Neural cell (in vitro differentiated cells): ENCODE measurements at regions not wholly inside any gene's neighbourhood (a gene's known extent, or its start where the extent isn't known, plus 50 kb on each side); places are given as distances from the start of the nearest gene placed in this dataset.

Experiments used
- H2AFZ ChIP-seq: fragments of 200-600, 300-800 bp; sonication (generic), shearing (Covaris generic); 2 replicates; pipeline ENCODE4 v1.6.0; 2014; ENCODE audit warnings: low read depth, mild to moderate bottlenecking, antibody characterized with exemption, low read length, moderate library complexity
- H3F3A ChIP-seq: fragments of 200-600 bp; shearing (Covaris generic); 2 replicates; pipeline ENCODE4 v1.6.1; 2016; ENCODE audit warnings: mild to moderate bottlenecking, moderate library complexity, mixed read lengths, antibody characterized with exemption, low read length; ENCODE audit not compliant: insufficient read depth, poor library complexity, severe bottlenecking
- H3K27ac ChIP-seq: fragments of 200-600, 300-800 bp; sonication (generic), shearing (Covaris generic); 2 replicates; pipeline ENCODE4 v1.5.1; 2014; ENCODE audit warnings: mild to moderate bottlenecking, low read length, moderate library complexity
- H3K27me3 ChIP-seq: fragments of 300-800, 200-600 bp; sonication (generic), shearing (Covaris generic); 2 replicates; pipeline ENCODE4 v1.6.0; 2014; ENCODE audit warnings: mild to moderate bottlenecking, low read depth, low read length, moderate library complexity; ENCODE audit not compliant: insufficient read depth
- H3K36me3 ChIP-seq: fragments of 300-800, 200-600 bp; sonication (generic), shearing (Covaris generic); 2 replicates; pipeline ENCODE4 v1.5.1; 2014; ENCODE audit warnings: mild to moderate bottlenecking, antibody characterized with exemption, low read length, moderate library complexity; ENCODE audit not compliant: insufficient read depth
- H3K4me2 ChIP-seq: fragments of 300-800, 200-600 bp; sonication (generic), shearing (Covaris generic); 2 replicates; pipeline ENCODE4 v1.6.0; 2014; ENCODE audit warnings: mild to moderate bottlenecking, low read length
- H3K4me3 ChIP-seq: fragments of 300-800, 200-600 bp; sonication (generic), shearing (Covaris generic); 2 replicates; pipeline ENCODE4 v1.5.1; 2014; ENCODE audit warnings: mild to moderate bottlenecking, low read length, moderate library complexity
- H3K79me2 ChIP-seq: fragments of 200-600 bp; shearing (Covaris generic); replicated peaks from 2 replicates; pipeline ENCODE4 v1.6.0; 2014; ENCODE audit warnings: mild to moderate bottlenecking, low read length, moderate library complexity; ENCODE audit not compliant: insufficient read depth
- H3K9ac ChIP-seq: fragments of 300-800, 200-600 bp; sonication (generic), shearing (Covaris generic); 2 replicates; pipeline ENCODE4 v1.6.1; 2016; ENCODE audit warnings: mild to moderate bottlenecking, low read length, mixed read lengths
- H3K9me2 ChIP-seq: fragments of 200-600 bp; shearing (Covaris generic); 2 replicates; pipeline ENCODE4 v1.6.1; 2016; ENCODE audit warnings: mild to moderate bottlenecking, low read length, mixed read lengths; ENCODE audit not compliant: insufficient read depth
- H3K9me3 ChIP-seq: fragments of 200-600, 300-800 bp; sonication (generic), shearing (Covaris generic); 2 replicates; pipeline ENCODE4 v1.6.1; 2016; ENCODE audit warnings: mild to moderate bottlenecking, mixed run types, low read length, moderate library complexity, mixed read lengths
- H4K20me1 ChIP-seq: fragments of 200-600 bp; shearing (Covaris generic); 2 replicates; pipeline ENCODE4 v1.6.1; 2016; ENCODE audit warnings: mild to moderate bottlenecking, mixed run types; ENCODE audit not compliant: insufficient read depth
- EP300 ChIP-seq: fragments of 450-650 bp; conservative IDR thresholded peaks from 2 replicates; pipeline ENCODE4 v1.6.1; 2014; ENCODE audit warnings: antibody characterized with exemption, mild to moderate bottlenecking, moderate library complexity; ENCODE audit not compliant: poor library complexity, severe bottlenecking
- EZH2 ChIP-seq: fragments of 200-600, 300-800 bp; shearing (Covaris generic), sonication (generic); IDR thresholded peaks from 2 replicates; pipeline ENCODE4 v1.6.1; 2014; ENCODE audit warnings: antibody characterized with exemption, low read length, borderline replicate concordance, mild to moderate bottlenecking; ENCODE audit not compliant: insufficient read depth, poor library complexity, severe bottlenecking
- MXI1 ChIP-seq: fragments of 450-650 bp; conservative IDR thresholded peaks from 2 replicates; pipeline ENCODE4 v1.6.1; 2014; ENCODE audit warnings: antibody characterized with exemption, mild to moderate bottlenecking; ENCODE audit not compliant: poor library complexity, severe bottlenecking
- RAD21 ChIP-seq: fragments of 450-650 bp; conservative IDR thresholded peaks from 2 replicates; pipeline ENCODE4 v1.6.1; 2014; ENCODE audit warnings: antibody characterized with exemption, mild to moderate bottlenecking, moderate library complexity
- REST ChIP-seq: IDR thresholded peaks from 2 replicates; pipeline ENCODE4 v1.6.1; 2012; ENCODE audit warnings: borderline replicate concordance
- SMC3 ChIP-seq: fragments of 450-650 bp; conservative IDR thresholded peaks from 2 replicates; pipeline ENCODE4 v1.6.1; 2014; ENCODE audit warnings: antibody characterized with exemption, mild to moderate bottlenecking, moderate library complexity; ENCODE audit not compliant: poor library complexity
- TAF1 ChIP-seq: IDR thresholded peaks from 2 replicates; pipeline ENCODE4 v1.6.1; 2012; ENCODE audit warnings: low read depth
- TF ChIP-seq, protein P1 (sequence below): fragments of 450-650 bp; IDR thresholded peaks from 2 replicates; pipeline ENCODE4 v1.5.1; 2014; ENCODE audit warnings: antibody characterized with exemption, mild to moderate bottlenecking, moderate library complexity; ENCODE audit not compliant: poor library complexity, severe bottlenecking

GRCh38 chr3:190175490-190175889 lies 54.8 kb upstream of the P3H2 start:
- Histone ChIP-seq H3K79me2 (no peaks in the 10 kb centered on the region), H3K9me3 (no peaks in the 10 kb centered on the region), H3K27ac (no peak overlapping the region), H3K4me3 (no peak overlapping the region), H3K9ac (no peak overlapping the region), H3K27me3 (no peaks in the 10 kb centered on the region), H2AFZ (no peak overlapping the region), H3F3A (no peaks in the 10 kb centered on the region), H3K4me2 (no peak overlapping the region), H3K9me2 (no peaks in the 10 kb centered on the region), H4K20me1 (no peaks in the 10 kb centered on the region), H3K36me3 (no peaks in the 10 kb centered on the region)
- TF ChIP-seq TAF1 (no peak), MXI1 (no peak), REST (no peak), EP300 (no peak)
- TF ChIP-seq, protein P1, sequence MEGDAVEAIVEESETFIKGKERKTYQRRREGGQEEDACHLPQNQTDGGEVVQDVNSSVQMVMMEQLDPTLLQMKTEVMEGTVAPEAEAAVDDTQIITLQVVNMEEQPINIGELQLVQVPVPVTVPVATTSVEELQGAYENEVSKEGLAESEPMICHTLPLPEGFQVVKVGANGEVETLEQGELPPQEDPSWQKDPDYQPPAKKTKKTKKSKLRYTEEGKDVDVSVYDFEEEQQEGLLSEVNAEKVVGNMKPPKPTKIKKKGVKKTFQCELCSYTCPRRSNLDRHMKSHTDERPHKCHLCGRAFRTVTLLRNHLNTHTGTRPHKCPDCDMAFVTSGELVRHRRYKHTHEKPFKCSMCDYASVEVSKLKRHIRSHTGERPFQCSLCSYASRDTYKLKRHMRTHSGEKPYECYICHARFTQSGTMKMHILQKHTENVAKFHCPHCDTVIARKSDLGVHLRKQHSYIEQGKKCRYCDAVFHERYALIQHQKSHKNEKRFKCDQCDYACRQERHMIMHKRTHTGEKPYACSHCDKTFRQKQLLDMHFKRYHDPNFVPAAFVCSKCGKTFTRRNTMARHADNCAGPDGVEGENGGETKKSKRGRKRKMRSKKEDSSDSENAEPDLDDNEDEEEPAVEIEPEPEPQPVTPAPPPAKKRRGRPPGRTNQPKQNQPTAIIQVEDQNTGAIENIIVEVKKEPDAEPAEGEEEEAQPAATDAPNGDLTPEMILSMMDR = no peak

GRCh38 chr3:190174471-190174870 lies 53.8 kb upstream of the P3H2 start:
- Histone ChIP-seq H3K27me3 (no peaks in the 10 kb centered on the region), H3K4me2 (no peak overlapping the region), H3F3A (no peaks in the 10 kb centered on the region), H3K36me3 (no peaks in the 10 kb centered on the region), H2AFZ (no peak overlapping the region), H3K27ac (no peak overlapping the region), H3K9me2 (no peaks in the 10 kb centered on the region), H3K79me2 (no peaks in the 10 kb centered on the region), H3K9ac (no peak overlapping the region), H4K20me1 (no peaks in the 10 kb centered on the region), H3K9me3 (no peaks in the 10 kb centered on the region), H3K4me3 (no peak overlapping the region)
- TF ChIP-seq MXI1 (no peak), RAD21 (no peak), SMC3 (no peak), EP300 (no peak), TAF1 (no peak), EZH2 (no peak)
- TF ChIP-seq, protein P1 = no peak
